Karpas-422 (cell line): ENCODE measurements at regions not wholly inside any gene's neighbourhood (a gene's known extent, or its start where the extent isn't known, plus 50 kb on each side); places are given as distances from the start of the nearest gene placed in this dataset.

Experiments used
- DNase-seq: peaks from one replicate; pipeline ENCODE4 v3.0.0-alpha.2; 2015
- H2AFZ ChIP-seq: fragments of 200-600 bp; sonication (generic); 2 replicates; pipeline ENCODE4 v1.6.1; 2014; ENCODE audit warnings: antibody characterized with exemption, low read length, mixed read lengths
- H3K27ac ChIP-seq: fragments of 200-600 bp; sonication (generic); 2 replicates; pipeline ENCODE4 v1.5.1; 2014; ENCODE audit warnings: mild to moderate bottlenecking, low read length, moderate library complexity
- H3K27me3 ChIP-seq: fragments of 200-600 bp; sonication (generic); 2 replicates; pipeline ENCODE4 v1.6.1; 2014; ENCODE audit warnings: low read length, mixed read lengths
- H3K36me3 ChIP-seq: fragments of 200-600 bp; sonication (generic); 2 replicates; pipeline ENCODE4 v1.6.1; 2014; ENCODE audit warnings: low read length, mixed read lengths; ENCODE audit not compliant: insufficient read depth
- H3K4me1 ChIP-seq: fragments of 200-600 bp; sonication (generic); 2 replicates; pipeline ENCODE4 v1.6.1; 2014; ENCODE audit warnings: mild to moderate bottlenecking, low read length, mixed read lengths
- H3K4me2 ChIP-seq: fragments of 200-600 bp; sonication (generic); 2 replicates; pipeline ENCODE4 v1.6.1; 2014; ENCODE audit warnings: low read length, low read depth, mild to moderate bottlenecking; ENCODE audit not compliant: poor library complexity, severe bottlenecking
- H3K4me3 ChIP-seq: fragments of 200-600 bp; sonication (generic); 2 replicates; pipeline ENCODE4 v1.5.1; 2014; ENCODE audit warnings: mild to moderate bottlenecking, antibody characterized with exemption, low read length, mixed read lengths
- H3K79me2 ChIP-seq: fragments of 200-600 bp; sonication (generic); 2 replicates; pipeline ENCODE4 v1.6.1; 2014; ENCODE audit warnings: mild to moderate bottlenecking, low read length, mixed read lengths
- H3K9ac ChIP-seq: fragments of 200-600 bp; sonication (generic); 2 replicates; pipeline ENCODE4 v1.6.0; 2014; ENCODE audit warnings: low read length
- H3K9me2 ChIP-seq: fragments of 200-600 bp; sonication (generic), shearing (Covaris generic); replicated peaks from 2 replicates; pipeline ENCODE4 v1.6.0; 2014; ENCODE audit warnings: mild to moderate bottlenecking, low read length, moderate library complexity; ENCODE audit not compliant: insufficient read depth
- H3K9me3 ChIP-seq: fragments of 300-700, 200-600 bp; sonication (generic); 2 replicates; pipeline ENCODE4 v1.6.1; 2014; ENCODE audit warnings: low read length, mixed read lengths
- H4K20me1 ChIP-seq: fragments of 200-600 bp; sonication (generic); 2 replicates; pipeline ENCODE4 v1.6.1; 2014; ENCODE audit warnings: mild to moderate bottlenecking, antibody characterized with exemption, low read length, low read depth; ENCODE audit not compliant: insufficient read depth

GRCh38 chr20:24718277-24718676 is 230.8 kb upstream of the CST7 start:
- H4K20me1 ChIP-seq, result no peaks in the 10 kb centered on the region
- no peak overlapping the region for H3K27ac ChIP-seq
- no peak overlapping the region for H3K4me2 ChIP-seq
- no peak overlapping the region for H3K4me3 ChIP-seq
- H3K27me3 ChIP-seq, result no peaks in the 10 kb centered on the region
- no peaks in the 10 kb centered on the region for H3K36me3 ChIP-seq
- peaks cover 11% of the 10 kb centered on the region for H3K9me3 ChIP-seq
- no peaks in the 10 kb centered on the region for H3K9me2 ChIP-seq
- H3K4me1 ChIP-seq, result no peaks in the 10 kb centered on the region
- no peak for DNase-seq
- no peak overlapping the region for H2AFZ ChIP-seq
- H3K9ac ChIP-seq, result no peak overlapping the region
- no peaks in the 10 kb centered on the region for H3K79me2 ChIP-seq

- Histone ChIP-seq H3K9me2 (no peaks in the 10 kb centered on the region), H3K79me2 (no peaks in the 10 kb centered on the region), H4K20me1 (no peaks in the 10 kb centered on the region), H3K27ac (no peak overlapping the region), H3K27me3 (no peaks in the 10 kb centered on the region), H3K36me3 (no peaks in the 10 kb centered on the region), H3K9me3 (peaks cover 7% of the 10 kb centered on the region), H3K4me3 (no peak overlapping the region), H3K4me2 (no peak overlapping the region), H3K4me1 (no peaks in the 10 kb centered on the region), H3K9ac (no peak overlapping the region), H2AFZ (no peak overlapping the region)
- no peak for DNase-seq
Observed at GRCh38 chr20:24718696-24719095, 230.4 kb upstream of the CST7 start.

- H3K79me2 ChIP-seq, result no peaks in the 10 kb centered on the region
- H3K9me3 ChIP-seq, result no peaks in the 10 kb centered on the region
- no peak for DNase-seq
- H3K9me2 ChIP-seq, result no peaks in the 10 kb centered on the region
- no peak overlapping the region for H2AFZ ChIP-seq
- no peaks in the 10 kb centered on the region for H4K20me1 ChIP-seq
- no peaks in the 10 kb centered on the region for H3K36me3 ChIP-seq
- H3K4me1 ChIP-seq, result no peaks in the 10 kb centered on the region
- no peak overlapping the region for H3K4me3 ChIP-seq
- no peak overlapping the region for H3K27ac ChIP-seq
- H3K27me3 ChIP-seq, result no peaks in the 10 kb centered on the region
- no peak overlapping the region for H3K9ac ChIP-seq
- H3K4me2 ChIP-seq, result no peak overlapping the region
Observed at GRCh38 chr20:24720957-24721356, 228.1 kb upstream of the CST7 start.

GRCh38 chr20:24721891-24722568 is 227.0 kb upstream of the CST7 start:
- H2AFZ ChIP-seq, result no peak overlapping the region
- H3K4me1 ChIP-seq, result no peaks in the 10 kb centered on the region
- no peaks in the 10 kb centered on the region for H3K9me2 ChIP-seq
- no peaks in the 10 kb centered on the region for H3K79me2 ChIP-seq
- no peaks in the 10 kb centered on the region for H3K27me3 ChIP-seq
- H3K9me3 ChIP-seq, result no peaks in the 10 kb centered on the region
- H3K4me3 ChIP-seq, result no peak overlapping the region
- H4K20me1 ChIP-seq, result no peaks in the 10 kb centered on the region
- no peak overlapping the region for H3K27ac ChIP-seq
- H3K36me3 ChIP-seq, result no peaks in the 10 kb centered on the region
- no peak overlapping the region for H3K9ac ChIP-seq
- no peak for DNase-seq
- no peak overlapping the region for H3K4me2 ChIP-seq

GRCh38 chr20:24722586-24722985 is 226.5 kb upstream of the CST7 start:
- no peak overlapping the region for H2AFZ ChIP-seq
- H3K27me3 ChIP-seq, result no peaks in the 10 kb centered on the region

GRCh38 chr20:24723186-24723585 is 225.9 kb upstream of the CST7 start:
- Histone ChIP-seq H3K4me3 (no peak overlapping the region), H3K4me1 (no peaks in the 10 kb centered on the region), H3K9ac (no peak overlapping the region), H3K79me2 (no peaks in the 10 kb centered on the region), H3K27ac (no peak overlapping the region), H3K9me3 (no peaks in the 10 kb centered on the region), H2AFZ (no peak overlapping the region), H4K20me1 (no peaks in the 10 kb centered on the region), H3K36me3 (no peaks in the 10 kb centered on the region), H3K4me2 (no peak overlapping the region), H3K9me2 (no peaks in the 10 kb centered on the region), H3K27me3 (no peaks in the 10 kb centered on the region)
- DNase-seq, result no peak

More at GRCh38 chr20:24722586-24722985, 226.5 kb upstream of the CST7 start:
- Histone ChIP-seq H3K79me2 (no peaks in the 10 kb centered on the region), H3K9me2 (no peaks in the 10 kb centered on the region), H3K4me2 (no peak overlapping the region), H3K27ac (no peak overlapping the region), H4K20me1 (no peaks in the 10 kb centered on the region), H3K4me3 (no peak overlapping the region), H3K9ac (no peak overlapping the region), H3K36me3 (no peaks in the 10 kb centered on the region), H3K9me3 (no peaks in the 10 kb centered on the region), H3K4me1 (no peaks in the 10 kb centered on the region)
- DNase-seq, result no peak

- Histone ChIP-seq H3K27ac (no peak overlapping the region), H3K79me2 (no peaks in the 10 kb centered on the region), H2AFZ (no peak overlapping the region), H3K36me3 (no peaks in the 10 kb centered on the region), H3K9me3 (no peaks in the 10 kb centered on the region), H3K27me3 (no peaks in the 10 kb centered on the region), H3K4me1 (no peaks in the 10 kb centered on the region), H3K4me2 (no peak overlapping the region), H3K4me3 (no peak overlapping the region), H4K20me1 (no peaks in the 10 kb centered on the region), H3K9me2 (no peaks in the 10 kb centered on the region), H3K9ac (no peak overlapping the region)
- DNase-seq, result no peak
Observed at GRCh38 chr20:24723647-24724352, 225.3 kb upstream of the CST7 start.

- H3K9me3 ChIP-seq, result no peaks in the 10 kb centered on the region
- no peaks in the 10 kb centered on the region for H3K36me3 ChIP-seq
- no peak overlapping the region for H3K4me2 ChIP-seq
- H3K9ac ChIP-seq, result no peak overlapping the region
- no peak for DNase-seq
- H4K20me1 ChIP-seq, result no peaks in the 10 kb centered on the region
- no peaks in the 10 kb centered on the region for H3K79me2 ChIP-seq
- H2AFZ ChIP-seq, result no peak overlapping the region
- no peak overlapping the region for H3K27ac ChIP-seq
- H3K4me1 ChIP-seq, result no peaks in the 10 kb centered on the region
- H3K27me3 ChIP-seq, result peaks cover 3% of the 10 kb centered on the region; the same call in 1 of the 2 replicates
- no peaks in the 10 kb centered on the region for H3K9me2 ChIP-seq
- H3K4me3 ChIP-seq, result no peak overlapping the region
Observed at GRCh38 chr20:24724982-24725533, 224.0 kb upstream of the CST7 start.
